A549 (cell line): ENCODE measurements at regions not wholly inside any gene's neighbourhood (a gene's known extent, or its start where the extent isn't known, plus 50 kb on each side); places are given as distances from the start of the nearest gene placed in this dataset.

Experiments used
- ATAC-seq, 2 experiments: fragments of 200-7000 bp in 1 of 2; fragments of >200 bp in 1 of 2; cut with Nextera tagmentation in 1 of 2; cut with Tn5 transposase in 1 of 2; 3 replicates each; pipeline versions ENCODE4 v1.8.0 to v1.9.1; 2018 to 2020; ENCODE audit warnings: mild to moderate bottlenecking in 1 of 2, moderate library complexity in 1 of 2
- CTCF ChIA-PET: fragments of 300-600 bp; sonication (Branson Sonifier 250); formaldehyde crosslinking; extraction: SDS; loops from one replicate; lab custom pipeline; 2021; ENCODE audit warnings: antibody characterized with exemption, inconsistent platforms; lab: Yijun Ruan, JAX
- POLR2A ChIA-PET: fragments of 350-600 bp; formaldehyde crosslinking; extraction: SDS; loops from one replicate; lab custom pipeline; 2021; ENCODE audit warnings: antibody characterized with exemption, inconsistent platforms; lab: Yijun Ruan, JAX
- DNase-seq, 2 experiments: peaks; one replicate each; pipeline versions ENCODE4 v3.0.0 to v3.0.0-alpha.2; 2011 to 2016; ENCODE audit warnings: low read depth in 1 of 2, low spot score in 1 of 2
- FAIRE-seq: peaks from 2 replicates; lab custom pipeline; 2011; peaks lifted over from hg19 to GRCh38; lab: Jason Lieb, UNC
- H3K27ac ChIP-seq, 2 experiments: fragments of >200 bp; sonication (Bioruptor Twin); formaldehyde crosslinking; 3 replicates each; pipeline ENCODE4 v1.5.1; 2016 to 2017
- H3K4me1 ChIP-seq: fragments of >200 bp; sonication (Bioruptor Twin); formaldehyde crosslinking; 3 replicates; pipeline ENCODE4 v1.6.1; 2016
- H3K4me2 ChIP-seq: fragments of >200 bp; sonication (Bioruptor Twin); formaldehyde crosslinking; 3 replicates; pipeline ENCODE4 v1.6.1; 2016
- H3K4me3 ChIP-seq: fragments of >200 bp; sonication (Bioruptor Twin); formaldehyde crosslinking; 3 replicates; pipeline ENCODE4 v1.5.1; 2016
- H3K9me3 ChIP-seq: fragments of >200 bp; sonication (Bioruptor Twin); formaldehyde crosslinking; 3 replicates; pipeline ENCODE4 v1.6.1; 2016
- ATOH8 ChIP-seq: fragments of 250-450 bp; sonication (Bioruptor Pico); IDR thresholded peaks from 2 replicates; pipeline ENCODE4 v1.5.0; 2020; ENCODE audit warnings: low read depth, mild to moderate bottlenecking, moderate library complexity
- CBX2 ChIP-seq: fragments of 200-600 bp; sonication (generic); IDR thresholded peaks from 2 replicates; pipeline ENCODE4 v1.6.1; 2016; ENCODE audit warnings: low read depth, mild to moderate bottlenecking, borderline replicate concordance
- CBX8 ChIP-seq: fragments of 200-600 bp; sonication (generic); IDR thresholded peaks from 2 replicates; pipeline ENCODE4 v1.6.1; 2016
- EP300 ChIP-seq, 2 experiments: fragments of >200 bp; sonication (Bioruptor Twin); formaldehyde crosslinking; IDR thresholded peaks; 2 replicates in 1 of 2; 3 replicates in 1 of 2; pipeline ENCODE4 v1.6.1; 2016 to 2017
- FOSL2 ChIP-seq, 2 experiments: fragments of 450-650 bp in 1 of 2; fragments of >200 bp in 1 of 2; sonication (Bioruptor Twin) in 1 of 2; formaldehyde crosslinking; IDR thresholded peaks; 2 replicates each; pipeline versions ENCODE4 v1.5.0 to v1.6.1; 2016 to 2020; ENCODE audit warnings: mild to moderate bottlenecking in 1 of 2, moderate library complexity in 1 of 2
- HDAC2 ChIP-seq: fragments of 200-600 bp; sonication (generic); IDR thresholded peaks from 2 replicates; pipeline ENCODE4 v1.6.1; 2016
- HOXA7 ChIP-seq: fragments of 250-450 bp; sonication (Bioruptor Pico); IDR thresholded peaks from 2 replicates; pipeline ENCODE4 v1.5.0; 2020; ENCODE audit warnings: mild to moderate bottlenecking, moderate library complexity
- JUN ChIP-seq, 2 experiments: fragments of >200 bp; sonication (Bioruptor Twin); formaldehyde crosslinking; IDR thresholded peaks; 2 replicates in 1 of 2; 3 replicates in 1 of 2; pipeline ENCODE4 v1.6.1; 2016 to 2017
- KDM1A ChIP-seq: fragments of 200-600 bp; sonication (generic); IDR thresholded peaks from 2 replicates; pipeline ENCODE4 v1.6.1; 2016; ENCODE audit warnings: low read depth, mild to moderate bottlenecking
- MAFK ChIP-seq: fragments of 450-650 bp; IDR thresholded peaks from 2 replicates; pipeline ENCODE4 v1.6.1; 2014; ENCODE audit not compliant: partially characterized antibody
- MAX ChIP-seq: IDR thresholded peaks from 2 replicates; pipeline ENCODE4 v1.6.1; 2012
- MAZ ChIP-seq: fragments of 150-350 bp; IDR thresholded peaks from 2 replicates; pipeline ENCODE4 v1.6.1; 2014; ENCODE audit warnings: antibody characterized with exemption, low read depth, low read length, borderline replicate concordance
- MYC ChIP-seq: IDR thresholded peaks from 2 replicates; pipeline ENCODE4 v1.6.1; 2012; ENCODE audit warnings: mild to moderate bottlenecking, inconsistent platforms, low read length, improper control_type of control experiment, borderline replicate concordance
- NFE2L2 ChIP-seq: fragments of 150-350 bp; conservative IDR thresholded peaks from 2 replicates; pipeline ENCODE4 v1.6.1; 2014; ENCODE audit warnings: low read length
- PHF8 ChIP-seq: fragments of 200-600 bp; sonication (generic); IDR thresholded peaks from 2 replicates; pipeline ENCODE4 v1.6.1; 2016; ENCODE audit warnings: low read depth, mild to moderate bottlenecking, antibody characterized with exemption, moderate library complexity, borderline replicate concordance
- RCOR1 ChIP-seq: fragments of 150-350 bp; IDR thresholded peaks from 2 replicates; pipeline ENCODE4 v1.6.1; 2014; ENCODE audit warnings: antibody characterized with exemption, low read length, low read depth
- REST ChIP-seq: fragments of 200-600 bp; sonication (generic); IDR thresholded peaks from 2 replicates; pipeline ENCODE4 v1.6.1; 2016; ENCODE audit warnings: antibody characterized with exemption, mild to moderate bottlenecking, moderate library complexity
- RFX5 ChIP-seq: fragments of 450-650 bp; IDR thresholded peaks from 2 replicates; pipeline ENCODE4 v1.7.1; 2014; ENCODE audit warnings: antibody characterized with exemption, mild to moderate bottlenecking, moderate library complexity
- ZC3H11A ChIP-seq: fragments of 450-650 bp; IDR thresholded peaks from 2 replicates; pipeline ENCODE4 v1.6.1; 2014; ENCODE audit warnings: antibody characterized with exemption, mild to moderate bottlenecking
- ZFP36 ChIP-seq: fragments of 450-650 bp; IDR thresholded peaks from 2 replicates; pipeline ENCODE4 v1.6.1; 2014; ENCODE audit warnings: borderline replicate concordance; ENCODE audit not compliant: partially characterized antibody
- WGBS: methylation state at CpG from one replicate; pipeline ENCODE4 v1.1.6; 2017; ENCODE audit errors: missing lambda C conversion rate; 5-methylcytosine and 5-hydroxymethylcytosine counted together

- H3K4me1 ChIP-seq: no peaks in the 10 kb centered on the region
- H3K9me3 ChIP-seq: peaks cover 14% of the 10 kb centered on the region; the same call in 1 of the 3 replicates
- H3K27ac ChIP-seq: no peak overlapping the region
- 56% methylated on average over 11 of the region's 11 CpGs for WGBS
- ATAC-seq: no peak
- ChIA-PET CTCF (no interaction called here), POLR2A (no interaction called here)
- no peak overlapping the region for H3K4me2 ChIP-seq
- H3K4me3 ChIP-seq: no peak overlapping the region
- FAIRE-seq: no peak
- no peak for TF ChIP-seq ZFP36
- TF ChIP-seq MAX: no peak
- TF ChIP-seq ATOH8: no peak
- no peak for TF ChIP-seq EP300 (IDR thresholded peaks at IDR 0.05)
- TF ChIP-seq MAZ: no peak
- no peak for TF ChIP-seq RCOR1
- TF ChIP-seq JUN (IDR thresholded peaks at IDR 0.05): no peak
- no peak for TF ChIP-seq CBX2
- no peak for TF ChIP-seq MYC
- no peak for DNase-seq
Observed at GRCh38 chr10:47098964-47099363, 187.7 kb downstream of the PTPN20 start.

GRCh38 chr10:47099474-47099873 is 188.2 kb downstream of the PTPN20 start:
- CTCF ChIA-PET: no interaction called here

GRCh38 chr10:47101196-47101595 is 190.0 kb downstream of the PTPN20 start:
- no peak for FAIRE-seq
- Histone ChIP-seq H3K27ac (no peak overlapping the region), H3K4me1 (no peaks in the 10 kb centered on the region), H3K4me2 (no peak overlapping the region), H3K9me3 (peaks cover 8% of the 10 kb centered on the region; the same call in 1 of the 3 replicates), H3K4me3 (no peak overlapping the region)
- POLR2A ChIA-PET: no interaction called here
- CTCF ChIA-PET: interaction anchor here (1.9 kb wide), 1 partner anchor 12 kb away, joined by 5 read pairs; no protein-coding TSS in a partner anchor
- WGBS: 28% methylated on average over 5 of the region's 5 CpGs
- TF ChIP-seq NFE2L2 (no peak), RFX5 (no peak), HDAC2 (no peak), ZC3H11A (no peak), KDM1A (no peak), MAFK (no peak), MYC (no peak), CBX2 (no peak)
- no peak for ATAC-seq
- DNase-seq: no peak

More at GRCh38 chr10:47099474-47099873, 188.2 kb downstream of the PTPN20 start:
- no peak for ATAC-seq
- FAIRE-seq: no peak
- peaks cover 14% of the 10 kb centered on the region; the same call in 1 of the 3 replicates for H3K9me3 ChIP-seq
- no peak overlapping the region for H3K4me3 ChIP-seq
- DNase-seq: no peak
- no peak overlapping the region for H3K27ac ChIP-seq
- H3K4me1 ChIP-seq: no peaks in the 10 kb centered on the region
- no peak for TF ChIP-seq PHF8
- TF ChIP-seq CBX8: no peak
- TF ChIP-seq NFE2L2: no peak
- TF ChIP-seq RCOR1: no peak
- no peak for TF ChIP-seq REST
- TF ChIP-seq ZC3H11A: no peak
- no peak for TF ChIP-seq FOSL2 (IDR thresholded peaks at IDR 0.05)
- TF ChIP-seq FOSL2 (CRISPR knock-in tag; IDR thresholded peaks at IDR 0.05): no peak
- no peak for TF ChIP-seq HOXA7 (CRISPR knock-in tag)
- TF ChIP-seq MAX: no peak
- POLR2A ChIA-PET: no interaction called here
- 62% methylated on average over 7 of the region's 7 CpGs for WGBS
- no peak overlapping the region for H3K4me2 ChIP-seq
